ENCODE measurements at regions not wholly inside any gene's neighbourhood (a gene's known extent, or its start where the extent isn't known, plus 50 kb on each side); places are given as distances from the start of the nearest gene placed in this dataset.

- Histone ChIP-seq H2AFZ (ENCODE audit: low read length) (no peak overlapping the region), H3K36me3 (ENCODE audit: insufficient read depth, low read length) (no peaks in the 10 kb centered on the region), H3K4me3 (ENCODE audit: low read length, poor library complexity, severe bottlenecking) (no peak overlapping the region), H3K27me3 (ENCODE audit: insufficient read depth, low read length, poor library complexity, severe bottlenecking) (no peaks in the 10 kb centered on the region), H3K9ac (ENCODE audit: low read depth, low read length, poor library complexity, severe bottlenecking) (no peak overlapping the region), H3K4me1 (ENCODE audit: insufficient read depth, low read length, poor library complexity, severe bottlenecking) (peaks cover 3% of the 10 kb centered on the region), H4K20me1 (ENCODE audit: insufficient read depth, low read length, poor library complexity, severe bottlenecking) (no peaks in the 10 kb centered on the region), H3K79me2 (ENCODE audit: insufficient read depth, low read length) (no peaks in the 10 kb centered on the region), H3K9me3 (ENCODE audit: insufficient read depth, low read depth, low read length) (no peaks in the 10 kb centered on the region), H3K9me2 (replicated peaks; ENCODE audit: low read depth, low read length) (no peaks in the 10 kb centered on the region), H3F3A (ENCODE audit: low read depth) (no peaks in the 10 kb centered on the region), H3K4me2 (ENCODE audit: low read depth, low read length, poor library complexity, severe bottlenecking) (no peak overlapping the region)
- TF ChIP-seq CTCF (conservative IDR thresholded peaks at IDR 0.05; ENCODE audit: low read length) (no peak), EZH2phosphoT487 (IDR thresholded peaks at IDR 0.05; ENCODE audit: borderline replicate concordance) (no peak)
These were observed 53.9 kb upstream of the NR2F2 start for GRCh38 chr15:96276438-96277210.
